NCI-H1092 treated with DMSO at 0.1 percent for 48 hours (cell line): ENCODE measurements at regions not wholly inside any gene's neighbourhood (a gene's known extent, or its start where the extent isn't known, plus 50 kb on each side); places are given as distances from the start of the nearest gene placed in this dataset.
"Not testable (repeated sequence)": the region's sequence is repeated elsewhere in the genome, so short reads cannot be mapped to it uniquely, and the experiment has no call there.

ENCODE experiments used
- DNase-seq: peaks from one replicate; lab custom pipeline; 2025; lab: John Stamatoyannopoulos, UW

GRCh38 chr17:5962371-5962770 is 107.8 kb upstream of the WSCD1 start:
- DNase-seq: no peak

- DNase-seq: no peak
These were observed 98.2 kb upstream of the WSCD1 start for GRCh38 chr17:5971969-5972368.

- no peak for DNase-seq
These were observed 96.8 kb upstream of the WSCD1 start for GRCh38 chr17:5973410-5973809.

- no peak for DNase-seq
These were observed 94.5 kb upstream of the WSCD1 start for GRCh38 chr17:5975661-5976060.

- DNase-seq: no peak
These were observed 93.9 kb upstream of the WSCD1 start for GRCh38 chr17:5976251-5976650.

- DNase-seq: no peak
These were observed 91.7 kb upstream of the WSCD1 start for GRCh38 chr17:5978496-5978895.

GRCh38 chr17:5980941-5981340 is 89.2 kb upstream of the WSCD1 start:
- no peak for DNase-seq

- no peak for DNase-seq
These were observed 83.5 kb upstream of the WSCD1 start for GRCh38 chr17:5986644-5987043.

GRCh38 chr17:6000426-6000825 is 69.8 kb upstream of the WSCD1 start:
- no peak for DNase-seq

- DNase-seq: not testable (repeated sequence)
These were observed 67.0 kb upstream of the WSCD1 start for GRCh38 chr17:6003221-6003620.

GRCh38 chr17:6005939-6006338 is 64.2 kb upstream of the WSCD1 start:
- DNase-seq: no peak

GRCh38 chr17:6011206-6011605 is 59.0 kb upstream of the WSCD1 start:
- DNase-seq: no peak

- DNase-seq: no peak
These were observed 51.4 kb upstream of the WSCD1 start for GRCh38 chr17:6018788-6019187.

GRCh38 chr17:6019959-6020358 is 50.2 kb upstream of the WSCD1 start:
- no peak for DNase-seq

GRCh38 chr17:6020376-6021010 is 49.7 kb upstream of the WSCD1 start:
- DNase-seq: no peak
